Prostate gland (tissue), 2 donors: ENCODE measurements at regions not wholly inside any gene's neighbourhood (a gene's known extent, or its start where the extent isn't known, plus 50 kb on each side); places are given as distances from the start of the nearest gene placed in this dataset.

Experiments
- POLR2A ChIP-seq: fragments of 450-650 bp; IDR thresholded peaks from one replicate; pipeline ENCODE4 v1.6.1; 2016; ENCODE audit warnings: antibody characterized with exemption, mild to moderate bottlenecking
- TF ChIP-seq, protein P1 (sequence below), 4 experiments: fragments of 200-600 bp in 2 of 4; fragments of 450-650 bp in 2 of 4; sonication (generic) in 2 of 4; IDR thresholded peaks; 1 replicate in 3 of 4; 2 replicates in 1 of 4; pipeline ENCODE4 v1.5.1; 2016 to 2019; ENCODE audit warnings: antibody characterized with exemption in 4 of 4, mild to moderate bottlenecking in 2 of 4, moderate library complexity in 2 of 4

DNA sequence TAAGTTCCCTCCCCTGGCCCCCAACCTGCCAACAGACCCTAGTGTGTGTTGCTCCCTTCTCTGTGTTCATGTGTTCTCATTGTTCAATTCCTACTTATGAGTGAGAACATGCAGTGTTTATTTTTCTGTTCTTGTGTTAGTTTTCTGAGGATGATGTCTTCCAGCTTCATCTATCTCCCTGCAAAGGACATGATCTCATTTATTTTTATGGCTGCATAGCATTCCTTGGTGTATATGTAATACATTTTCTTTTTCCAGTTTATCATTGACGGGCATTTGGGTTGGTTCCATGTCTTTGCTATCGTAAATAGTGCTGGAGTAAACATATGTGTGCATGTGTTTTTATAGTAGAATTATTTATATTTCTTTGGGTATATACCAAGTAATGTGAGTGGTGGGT is 602.2 kb downstream of the DSC3 start:
- TF ChIP-seq POLR2A: no peak
- TF ChIP-seq, protein P1, sequence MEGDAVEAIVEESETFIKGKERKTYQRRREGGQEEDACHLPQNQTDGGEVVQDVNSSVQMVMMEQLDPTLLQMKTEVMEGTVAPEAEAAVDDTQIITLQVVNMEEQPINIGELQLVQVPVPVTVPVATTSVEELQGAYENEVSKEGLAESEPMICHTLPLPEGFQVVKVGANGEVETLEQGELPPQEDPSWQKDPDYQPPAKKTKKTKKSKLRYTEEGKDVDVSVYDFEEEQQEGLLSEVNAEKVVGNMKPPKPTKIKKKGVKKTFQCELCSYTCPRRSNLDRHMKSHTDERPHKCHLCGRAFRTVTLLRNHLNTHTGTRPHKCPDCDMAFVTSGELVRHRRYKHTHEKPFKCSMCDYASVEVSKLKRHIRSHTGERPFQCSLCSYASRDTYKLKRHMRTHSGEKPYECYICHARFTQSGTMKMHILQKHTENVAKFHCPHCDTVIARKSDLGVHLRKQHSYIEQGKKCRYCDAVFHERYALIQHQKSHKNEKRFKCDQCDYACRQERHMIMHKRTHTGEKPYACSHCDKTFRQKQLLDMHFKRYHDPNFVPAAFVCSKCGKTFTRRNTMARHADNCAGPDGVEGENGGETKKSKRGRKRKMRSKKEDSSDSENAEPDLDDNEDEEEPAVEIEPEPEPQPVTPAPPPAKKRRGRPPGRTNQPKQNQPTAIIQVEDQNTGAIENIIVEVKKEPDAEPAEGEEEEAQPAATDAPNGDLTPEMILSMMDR (IDR thresholded peaks at IDR 0.05): no peak
